Chondrocyte (in vitro differentiated cells): ENCODE measurements at regions not wholly inside any gene's neighbourhood (a gene's known extent, or its start where the extent isn't known, plus 50 kb on each side); places are given as distances from the start of the nearest gene placed in this dataset.

Experiments used
- DNase-seq: peaks from one replicate; pipeline ENCODE4 v3.0.0; 2021; ENCODE audit warnings: mixed read lengths, low spot score
- H3K27ac Mint-ChIP-seq: one replicate; pipeline ENCODE4 v1.8.0; 2021; ENCODE audit warnings: mild to moderate bottlenecking, moderate library complexity, mixed read lengths; ENCODE audit not compliant: unreplicated experiment
- H3K27me3 Mint-ChIP-seq: 2 replicates; pipeline ENCODE4 v1.8.0; 2021; ENCODE audit warnings: low read depth, mixed read lengths
- H3K36me3 Mint-ChIP-seq: 2 replicates; pipeline ENCODE4 v1.8.0; 2021; ENCODE audit warnings: low read depth, mixed read lengths
- H3K4me1 Mint-ChIP-seq: 2 replicates; pipeline ENCODE4 v1.8.0; 2021; ENCODE audit warnings: low read depth, mild to moderate bottlenecking, mixed read lengths
- H3K4me3 Mint-ChIP-seq: one replicate; pipeline ENCODE4 v1.8.0; 2021; ENCODE audit warnings: mild to moderate bottlenecking, moderate library complexity, mixed read lengths; ENCODE audit not compliant: unreplicated experiment
- H3K9me3 Mint-ChIP-seq: 2 replicates; pipeline ENCODE4 v1.8.0; 2021; ENCODE audit warnings: low read depth, mixed read lengths
- CTCF ChIP-seq: fragments of 200-600 bp; sonication (generic); IDR thresholded peaks from 2 replicates; pipeline ENCODE4 v1.5.0; 2021; ENCODE audit warnings: antibody characterized with exemption, mild to moderate bottlenecking, moderate library complexity

GRCh38 chr1:212518188-212519054 is 85.7 kb downstream of the NENF start:
- H3K27me3 Mint-ChIP-seq, result peaks cover 2% of the 10 kb centered on the region
- DNase-seq, result no peak
- no peak for TF ChIP-seq CTCF
- H3K4me3 Mint-ChIP-seq, result no peak overlapping the region
- no peaks in the 10 kb centered on the region for H3K36me3 Mint-ChIP-seq
- no peaks in the 10 kb centered on the region for H3K9me3 Mint-ChIP-seq
- peak overlapping the region; percentile 79 for H3K27ac Mint-ChIP-seq
- H3K4me1 Mint-ChIP-seq, result peaks cover 17% of the 10 kb centered on the region

- Mint-ChIP-seq H3K27me3 (peaks cover 2% of the 10 kb centered on the region), H3K4me1 (peaks cover 10% of the 10 kb centered on the region), H3K4me3 (no peak overlapping the region), H3K36me3 (no peaks in the 10 kb centered on the region), H3K27ac (peak overlapping the region; percentile 79), H3K9me3 (no peaks in the 10 kb centered on the region)
- no peak for TF ChIP-seq CTCF
- no peak for DNase-seq
These were observed 86.4 kb downstream of the NENF start for GRCh38 chr1:212519131-212519530.

GRCh38 chr1:212520299-212520698 is 87.6 kb downstream of the NENF start:
- Mint-ChIP-seq H3K4me1 (peaks cover 9% of the 10 kb centered on the region), H3K36me3 (no peaks in the 10 kb centered on the region), H3K27ac (no peak overlapping the region), H3K27me3 (peaks cover 2% of the 10 kb centered on the region), H3K9me3 (no peaks in the 10 kb centered on the region), H3K4me3 (no peak overlapping the region)
- no peak for DNase-seq
- no peak for TF ChIP-seq CTCF

- TF ChIP-seq CTCF, result no peak
- Mint-ChIP-seq H3K9me3 (no peaks in the 10 kb centered on the region), H3K27me3 (peaks cover 2% of the 10 kb centered on the region), H3K36me3 (no peaks in the 10 kb centered on the region), H3K4me1 (peaks cover 11% of the 10 kb centered on the region), H3K4me3 (no peak overlapping the region), H3K27ac (no peak overlapping the region)
- DNase-seq, result no peak
These were observed 87.8 kb upstream of the ATF3 start for GRCh38 chr1:212520746-212521145.

- H3K9me3 Mint-ChIP-seq, result no peaks in the 10 kb centered on the region
- DNase-seq, result no peak
- no peak overlapping the region for H3K27ac Mint-ChIP-seq
- no peak overlapping the region for H3K4me3 Mint-ChIP-seq
- peaks cover 3% of the 10 kb centered on the region for H3K27me3 Mint-ChIP-seq
- peaks cover 11% of the 10 kb centered on the region for H3K4me1 Mint-ChIP-seq
- no peaks in the 10 kb centered on the region for H3K36me3 Mint-ChIP-seq
- TF ChIP-seq CTCF, result no peak
These were observed 83.0 kb upstream of the ATF3 start for GRCh38 chr1:212525479-212526110.
